22Rv1 (cell line): ENCODE measurements at regions not wholly inside any gene's neighbourhood (a gene's known extent, or its start where the extent isn't known, plus 50 kb on each side); places are given as distances from the start of the nearest gene placed in this dataset.

Experiments
- ZFX ChIP-seq: fragments of 450-650 bp; IDR thresholded peaks from 2 replicates; pipeline ENCODE4 v1.6.1; 2017; ENCODE audit warnings: antibody characterized with exemption, borderline replicate concordance
- TF ChIP-seq, protein P1 (sequence below): fragments of 450-650 bp; IDR thresholded peaks from 2 replicates; pipeline ENCODE4 v1.5.1; 2017; ENCODE audit warnings: mild to moderate bottlenecking

DNA sequence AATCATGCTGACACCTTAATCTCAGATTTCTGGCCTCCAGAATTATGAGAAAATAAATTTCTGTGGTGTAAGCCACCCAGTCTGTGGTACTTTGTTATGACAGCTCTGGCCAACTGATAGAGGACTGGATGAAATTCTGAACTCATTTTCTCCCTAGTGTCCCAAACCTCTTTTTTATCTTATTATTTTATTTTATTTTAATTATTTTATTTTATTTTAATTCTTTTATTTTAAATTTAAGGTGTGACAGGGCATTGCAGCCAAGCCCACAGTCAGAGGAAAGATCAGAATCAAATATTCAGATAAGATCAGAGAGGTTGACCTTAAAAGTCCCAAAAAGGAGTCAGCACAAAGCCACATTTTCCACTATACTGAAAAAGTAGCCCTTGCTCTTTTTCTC is 228.1 kb downstream of the TFEC start:
- TF ChIP-seq, protein P1, sequence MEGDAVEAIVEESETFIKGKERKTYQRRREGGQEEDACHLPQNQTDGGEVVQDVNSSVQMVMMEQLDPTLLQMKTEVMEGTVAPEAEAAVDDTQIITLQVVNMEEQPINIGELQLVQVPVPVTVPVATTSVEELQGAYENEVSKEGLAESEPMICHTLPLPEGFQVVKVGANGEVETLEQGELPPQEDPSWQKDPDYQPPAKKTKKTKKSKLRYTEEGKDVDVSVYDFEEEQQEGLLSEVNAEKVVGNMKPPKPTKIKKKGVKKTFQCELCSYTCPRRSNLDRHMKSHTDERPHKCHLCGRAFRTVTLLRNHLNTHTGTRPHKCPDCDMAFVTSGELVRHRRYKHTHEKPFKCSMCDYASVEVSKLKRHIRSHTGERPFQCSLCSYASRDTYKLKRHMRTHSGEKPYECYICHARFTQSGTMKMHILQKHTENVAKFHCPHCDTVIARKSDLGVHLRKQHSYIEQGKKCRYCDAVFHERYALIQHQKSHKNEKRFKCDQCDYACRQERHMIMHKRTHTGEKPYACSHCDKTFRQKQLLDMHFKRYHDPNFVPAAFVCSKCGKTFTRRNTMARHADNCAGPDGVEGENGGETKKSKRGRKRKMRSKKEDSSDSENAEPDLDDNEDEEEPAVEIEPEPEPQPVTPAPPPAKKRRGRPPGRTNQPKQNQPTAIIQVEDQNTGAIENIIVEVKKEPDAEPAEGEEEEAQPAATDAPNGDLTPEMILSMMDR = no peak
- no peak for TF ChIP-seq ZFX
